GM12878 (cell line): ENCODE measurements at regions not wholly inside any gene's neighbourhood (a gene's known extent, or its start where the extent isn't known, plus 50 kb on each side); places are given as distances from the start of the nearest gene placed in this dataset.

Source experiments
- ATAC-seq: fragments of 200-7000 bp; cut with Tn5 transposase; 3 replicates; pipeline ENCODE4 v1.9.1; 2020; ENCODE audit warnings: mild to moderate bottlenecking, moderate library complexity
- BruUV-seq: library from RNA; stranded (reverse); fragments of 400-500 nt; replicated peaks from 2 replicates; lab custom pipeline; 2021; lab: Mats Ljungman, UMichigan
- CTCF ChIA-PET: fragments of 300-600 bp; sonication (Branson Sonifier 250); formaldehyde crosslinking; extraction: SDS; loops from one replicate; lab custom pipeline; 2021; ENCODE audit warnings: inconsistent platforms; lab: Yijun Ruan, JAX
- POLR2A ChIA-PET: fragments of 350-600 bp; formaldehyde crosslinking; extraction: SDS; loops from one replicate; lab custom pipeline; 2021; ENCODE audit warnings: inconsistent platforms; lab: Charles Lee
- RAD21 ChIA-PET: fragments of 300-600 bp; sonication (Branson Sonifier 250); formaldehyde crosslinking; loops from one replicate; lab custom pipeline; 2023; ENCODE audit warnings: antibody characterized with exemption; ENCODE audit not compliant: unreplicated experiment; lab: Charles Lee
- SMC1A ChIA-PET: fragments of 300-600 bp; sonication (Branson Sonifier 250); formaldehyde crosslinking; loops from one replicate; lab custom pipeline; 2023; ENCODE audit not compliant: unreplicated experiment, uncharacterized antibody; lab: Charles Lee
- DNase-seq: peaks from one replicate; pipeline ENCODE4 v3.0.0-alpha.2; 2011; ENCODE audit warnings: low read depth, low spot score
- FAIRE-seq: peaks from 3 replicates; lab custom pipeline; 2011; peaks lifted over from hg19 to GRCh38; lab: Jason Lieb, UNC
- H2AFZ ChIP-seq: 2 replicates; pipeline ENCODE4 v1.6.0; 2011; ENCODE audit warnings: low read depth, low read length, control low read depth; ENCODE audit not compliant: control insufficient read depth
- H3K27ac ChIP-seq: 2 replicates; pipeline ENCODE4 v1.5.1; 2011; ENCODE audit warnings: control low read depth; ENCODE audit not compliant: control insufficient read depth, insufficient read depth
- H3K27me3 ChIP-seq, 2 experiments: replicated peaks in 1 of 2; 2 replicates each; pipeline versions ENCODE4 v1.6.0 to v1.6.1; 2011; ENCODE audit warnings: low read length in 1 of 2; ENCODE audit not compliant: control insufficient read depth in 2 of 2, insufficient read depth in 2 of 2
- H3K36me3 ChIP-seq, 2 experiments: 2 replicates each; pipeline ENCODE4 v1.5.1; 2011; ENCODE audit warnings: low read length in 1 of 2; ENCODE audit not compliant: control insufficient read depth in 2 of 2, insufficient read depth in 2 of 2
- H3K4me1 ChIP-seq: 2 replicates; pipeline ENCODE4 v1.6.1; 2011; ENCODE audit warnings: mild to moderate bottlenecking, low read length, moderate library complexity, mixed read lengths; ENCODE audit not compliant: control insufficient read depth, insufficient read depth
- H3K4me2 ChIP-seq: 2 replicates; pipeline ENCODE4 v1.6.0; 2011; ENCODE audit warnings: control low read depth; ENCODE audit not compliant: control insufficient read depth, insufficient read depth
- H3K4me3 ChIP-seq: fragments of 200-600 bp; sonication (generic); 2 replicates; pipeline ENCODE4 v1.5.1; 2016
- H3K79me2 ChIP-seq: 2 replicates; pipeline ENCODE4 v1.6.0; 2011; ENCODE audit warnings: low read length; ENCODE audit not compliant: control insufficient read depth, insufficient read depth
- H3K9ac ChIP-seq: 2 replicates; pipeline ENCODE4 v1.8.0; 2011; ENCODE audit warnings: low read length, control low read depth, mixed read lengths; ENCODE audit not compliant: control insufficient read depth, insufficient read depth
- H3K9me3 ChIP-seq: replicated peaks from 3 replicates; pipeline ENCODE4 v1.5.1; 2011; ENCODE audit warnings: mild to moderate bottlenecking, low read length; ENCODE audit not compliant: control insufficient read depth, insufficient read depth
- H4K20me1 ChIP-seq: 2 replicates; pipeline ENCODE4 v1.6.0; 2011; ENCODE audit not compliant: control insufficient read depth, insufficient read depth
- BACH1 ChIP-seq: fragments of 450-650 bp; IDR thresholded peaks from 2 replicates; pipeline ENCODE4 v1.6.1; 2017; ENCODE audit warnings: mild to moderate bottlenecking, borderline replicate concordance
- BHLHE40 ChIP-seq, 2 experiments: fragments of 450-650 bp in 1 of 2; IDR thresholded peaks; 2 replicates each; pipeline ENCODE4 v1.6.1; 2011 to 2017; ENCODE audit warnings: low read depth in 2 of 2, borderline replicate concordance in 1 of 2, improper control_type of control experiment in 1 of 2, low read length in 1 of 2, mild to moderate bottlenecking in 1 of 2
- CBX5 ChIP-seq: sonication (generic); IDR thresholded peaks from 2 replicates; pipeline ENCODE4 v1.6.1; 2016; ENCODE audit warnings: low read depth, moderate library complexity, mild to moderate bottlenecking, inconsistent platforms
- CEBPB ChIP-seq, 2 experiments: fragments of 150-350 bp in 1 of 2; IDR thresholded peaks; 2 replicates each; pipeline ENCODE4 v1.6.1; 2012 to 2014; ENCODE audit warnings: low read depth in 2 of 2, low read length in 2 of 2, borderline replicate concordance in 1 of 2, inconsistent platforms in 1 of 2
- CREB1 ChIP-seq: IDR thresholded peaks from 2 replicates; pipeline ENCODE4 v1.6.1; 2012; ENCODE audit warnings: low read depth, mild to moderate bottlenecking, inconsistent platforms
- E2F8 ChIP-seq: fragments of 450-650 bp; IDR thresholded peaks from 2 replicates; pipeline ENCODE4 v1.6.1; 2018; ENCODE audit warnings: mild to moderate bottlenecking, low read depth, moderate library complexity; ENCODE audit not compliant: partially characterized antibody
- EGR1 ChIP-seq, 2 experiments: IDR thresholded peaks; 1 replicate in 1 of 2; 2 replicates in 1 of 2; pipeline ENCODE4 v1.6.1; 2011 to 2012; ENCODE audit warnings: low read depth in 2 of 2, low read length in 2 of 2, borderline replicate concordance in 1 of 2, mild to moderate bottlenecking in 1 of 2, moderate library complexity in 1 of 2
- KDM1A ChIP-seq: fragments of 200-600 bp; sonication (generic); IDR thresholded peaks from 2 replicates; pipeline ENCODE4 v1.6.1; 2016; ENCODE audit warnings: borderline replicate concordance
- MYB ChIP-seq: fragments of 150-350 bp; IDR thresholded peaks from 2 replicates; pipeline ENCODE4 v1.6.1; 2014; ENCODE audit warnings: mild to moderate bottlenecking, low read depth, low read length, borderline replicate concordance
- RCOR1 ChIP-seq: conservative IDR thresholded peaks from 2 replicates; pipeline ENCODE4 v1.6.1; 2012; ENCODE audit warnings: low read depth, low read length, improper control_type of control experiment
- SUZ12 ChIP-seq: fragments of 200-600 bp; sonication (generic); IDR thresholded peaks from one replicate; pipeline ENCODE4 v1.6.1; 2018; ENCODE audit warnings: antibody characterized with exemption, mild to moderate bottlenecking; ENCODE audit not compliant: unreplicated experiment
- TBL1XR1 ChIP-seq: IDR thresholded peaks from 2 replicates; pipeline ENCODE4 v1.6.1; 2012; ENCODE audit warnings: low read depth, low read length, improper control_type of control experiment
- TCF7 ChIP-seq: IDR thresholded peaks from 2 replicates; pipeline ENCODE4 v1.6.1; 2014; ENCODE audit warnings: antibody characterized with exemption, borderline replicate concordance
- ZSCAN29 ChIP-seq: fragments of 450-650 bp; IDR thresholded peaks from 2 replicates; pipeline ENCODE4 v1.6.1; 2017; ENCODE audit warnings: mild to moderate bottlenecking, moderate library complexity
- WGBS: methylation state at CpG from one replicate; pipeline ENCODE4 v1.1.6; 2016; ENCODE audit warnings: low lambda C conversion rate; ENCODE audit not compliant: insufficient replicate concordance, insufficient coverage; ENCODE audit errors: missing lambda C conversion rate; 5-methylcytosine and 5-hydroxymethylcytosine counted together
- in situ Hi-C: fragments of 300-500 bp; cut with MboI; formaldehyde crosslinking; loops from 9 replicates; pipeline ENCODE4 v1.14.3; 2018; ENCODE audit warnings: mixed read lengths
- intact Hi-C: fragments of 100-400 bp; cut with micrococcal nuclease; formaldehyde crosslinking; loops from one replicate; pipeline ENCODE4 v1.14.2; 2022; ENCODE audit not compliant: unreplicated experiment

GRCh38 chr1:38730511-38731397, 128.8 kb downstream of the RRAGC start (continued):
- TF ChIP-seq E2F8 (no peak), RCOR1 (no peak), MYB (no peak), CEBPB (IDR thresholded peaks at IDR 0.05; ENCODE audit: borderline replicate concordance in 1 of 2, low read depth in 2 of 2, low read length in 2 of 2) (no peak)
- TF ChIP-seq, all 136 proteins: peak for 0

- H4K20me1 ChIP-seq: 0 out of 2 replicates have a peak, but pooled peaks cover 4% of the 10 kb centered on the region
- H3K79me2 ChIP-seq: no peaks in the 10 kb centered on the region
- no peak overlapping the region for H3K9ac ChIP-seq
- 0% methylated on average over 1 of the region's 1 CpG for WGBS
- ChIA-PET POLR2A (no interaction called here), CTCF (no interaction called here), SMC1A (no interaction called here), RAD21 (no interaction called here)
- FAIRE-seq (no peak), ATAC-seq (no peak), DNase-seq (no peak)
- no peak overlapping the region for H3K27ac ChIP-seq
- no peak overlapping the region for H3K4me2 ChIP-seq
- BruUV-seq: no TSS peak
- in situ Hi-C loops (no loop called here), intact Hi-C loops (no loop called here)
- H3K27me3 ChIP-seq: peaks cover 1 to 3% of the 10 kb centered on the region in 2 experiments
- no peak overlapping the region for H2AFZ ChIP-seq
- no peaks in the 10 kb centered on the region for H3K36me3 ChIP-seq
- H3K4me3 ChIP-seq: no peak overlapping the region
- H3K9me3 ChIP-seq: no peaks in the 10 kb centered on the region
- H3K4me1 ChIP-seq: no peaks in the 10 kb centered on the region
- no peak for TF ChIP-seq KDM1A
- TF ChIP-seq SUZ12: no peak
- TF ChIP-seq EGR1 (IDR thresholded peaks at IDR 0.05; ENCODE audit: borderline replicate concordance in 1 of 2, low read depth in 2 of 2, low read length in 2 of 2): no peak
- TF ChIP-seq CREB1: no peak
- no peak for TF ChIP-seq TCF7
- TF ChIP-seq BHLHE40 (IDR thresholded peaks at IDR 0.05; ENCODE audit: borderline replicate concordance in 1 of 2, low read depth in 2 of 2, low read length in 1 of 2): no peak
- no peak for TF ChIP-seq ZSCAN29
- no peak for TF ChIP-seq E2F8
- no peak for TF ChIP-seq CBX5
- TF ChIP-seq BACH1: no peak
- no peak for TF ChIP-seq TBL1XR1
These were observed 131.0 kb downstream of the RRAGC start for GRCh38 chr1:38728585-38728908.
